ENCODE measurements at regions not wholly inside any gene's neighbourhood (a gene's known extent, or its start where the extent isn't known, plus 50 kb on each side); places are given as distances from the start of the nearest gene placed in this dataset.

DNA sequence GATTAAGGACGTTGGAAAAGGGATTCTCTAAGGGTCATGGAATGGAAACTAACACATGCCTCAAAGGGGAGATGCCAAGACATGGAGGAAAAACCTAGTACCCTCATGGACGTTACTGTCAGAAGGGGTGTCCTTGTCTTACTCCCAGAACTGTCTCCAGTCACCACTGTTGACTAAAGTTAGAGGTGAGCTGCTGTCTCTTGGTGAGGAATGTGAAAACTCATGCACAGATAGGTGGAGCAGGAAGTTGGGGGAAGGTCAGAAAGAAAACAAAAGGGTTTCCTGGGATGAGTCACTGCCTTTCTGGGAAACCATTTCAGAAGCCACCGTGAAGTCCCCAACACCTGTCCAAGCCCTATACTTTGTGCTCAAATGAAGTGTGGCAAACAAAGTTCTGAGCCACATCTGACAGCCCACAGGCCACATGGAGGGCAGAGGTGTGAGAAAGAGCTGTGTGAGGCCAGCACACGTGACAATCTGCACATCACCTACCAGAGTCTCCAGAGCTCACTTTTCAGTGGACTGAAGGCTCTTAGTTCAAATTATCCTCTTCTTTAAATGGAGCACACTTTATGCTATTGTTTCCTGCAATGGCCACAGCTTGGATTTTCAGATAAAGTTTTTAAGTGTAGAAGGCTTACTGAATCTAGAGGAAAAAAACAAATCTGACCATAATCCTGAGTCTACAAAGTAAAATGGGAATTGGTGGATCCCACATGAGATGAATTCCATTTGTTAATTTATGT, 92.9 kb upstream of the EGLN3 start (continued):
- TF ChIP-seq CTCF (IDR thresholded peaks at IDR 0.05 in 2 of 3, conservative IDR thresholded peaks at IDR 0.05 in 1 of 3; ENCODE audit: borderline replicate concordance in 1 of 3, insufficient read depth in 1 of 3, low read depth in 2 of 3, low read length in 2 of 3): no peak

GRCh38 chr14:34041220-34041619, 90.3 kb upstream of the EGLN3 start:
- DNase-seq (ENCODE audit: low read depth, low spot score) (no peak), ATAC-seq (no peak)
- Histone ChIP-seq H3K27ac (ENCODE audit: low read depth, low read length) (no peak overlapping the region), H3K9ac (ENCODE audit: low read length) (no peak overlapping the region), H3K9me3 (ENCODE audit: control insufficient read depth in 1 of 2, insufficient read depth in 1 of 2, low read depth in 1 of 2, low read length in 2 of 2) (no peaks in the 10 kb centered on the region), H3K4me2 (ENCODE audit: low read length) (no peak overlapping the region), H2AFZ (ENCODE audit: low read depth, low read length, poor library complexity, severe bottlenecking) (no peak overlapping the region), H3K27me3 (ENCODE audit: insufficient read depth, low read length) (no peaks in the 10 kb centered on the region), H3K4me1 (ENCODE audit: control insufficient read depth in 1 of 2, insufficient read depth in 2 of 2, low read length in 2 of 2) (peaks cover 18 to 29% of the 10 kb centered on the region in 2 experiments), H3K9me2 (ENCODE audit: insufficient read depth) (no peaks in the 10 kb centered on the region), H4K20me1 (ENCODE audit: insufficient read depth) (no peaks in the 10 kb centered on the region), H3K79me2 (ENCODE audit: insufficient read depth, low read length) (no peaks in the 10 kb centered on the region), H3K4me3 (replicated peaks in 1 of 2; ENCODE audit: low read depth in 1 of 2, low read length in 2 of 2) (no peak overlapping the region), H3K36me3 (ENCODE audit: control insufficient read depth in 1 of 2, insufficient read depth in 2 of 2, low read length in 2 of 2) (no peaks in the 10 kb centered on the region)
- TF ChIP-seq SRF (IDR thresholded peaks at IDR 0.05; ENCODE audit: low read depth) (no peak), CTCF (IDR thresholded peaks at IDR 0.05 in 2 of 3, conservative IDR thresholded peaks at IDR 0.05 in 1 of 3; ENCODE audit: borderline replicate concordance in 1 of 3, insufficient read depth in 1 of 3, low read depth in 2 of 3, low read length in 2 of 3) (no peak), EGR1 (IDR thresholded peaks at IDR 0.05; ENCODE audit: low read depth) (no peak), POLR2A (IDR thresholded peaks at IDR 0.05; ENCODE audit: borderline replicate concordance, extremely low read depth, insufficient read depth, insufficient read length) (no peak), SP1 (IDR thresholded peaks at IDR 0.05; ENCODE audit: low read depth) (no peak), YY1 (IDR thresholded peaks at IDR 0.05; ENCODE audit: extremely low read depth, insufficient replicate concordance, low read depth, low read length) (no peak)
- TF ChIP-seq, protein P1, sequence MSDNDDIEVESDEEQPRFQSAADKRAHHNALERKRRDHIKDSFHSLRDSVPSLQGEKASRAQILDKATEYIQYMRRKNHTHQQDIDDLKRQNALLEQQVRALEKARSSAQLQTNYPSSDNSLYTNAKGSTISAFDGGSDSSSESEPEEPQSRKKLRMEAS (IDR thresholded peaks at IDR 0.05): no peak
- ChIA-PET CTCF (no interaction called here), POLR2A (no interaction called here), RAD21 (ENCODE audit: low non-redundant PET in 1 of 2, low total read pairs in 2 of 2, uncharacterized antibody in 2 of 2, unreplicated experiment in 2 of 2) (no interaction called here)
- intact Hi-C loops (cut with micrococcal nuclease): no loop called here
- no TSS peak for BruUV-seq (replicated peaks)

All from HCT116 (cell line).